ENCODE measurements at regions not wholly inside any gene's neighbourhood (a gene's known extent, or its start where the extent isn't known, plus 50 kb on each side); places are given as distances from the start of the nearest gene placed in this dataset.

- TF ChIP-seq ZNF462 (CRISPR knock-in tag; IDR thresholded peaks at IDR 0.05) (no peak), ZNF331 (CRISPR knock-in tag; IDR thresholded peaks at IDR 0.05; ENCODE audit: low read depth) (no peak), EZH2 (IDR thresholded peaks at IDR 0.05; ENCODE audit: low read depth, unreplicated experiment) (no peak), POLR2AphosphoS5 (IDR thresholded peaks at IDR 0.05; ENCODE audit: low read depth) (no peak), CREB1 (CRISPR knock-in tag; IDR thresholded peaks at IDR 0.05; ENCODE audit: low read depth) (no peak), STAT1 (IDR thresholded peaks at IDR 0.05; ENCODE audit: unreplicated experiment) (no peak)
Measured at GRCh38 chr4:13849778-13850177, 222.3 kb upstream of the BOD1L1 start (continued).

GRCh38 chr4:13851085-13851940 lies 223.8 kb upstream of the BOD1L1 start:
- Histone ChIP-seq H3K4me2 (no peak overlapping the region), H3K36me3 (ENCODE audit: insufficient read depth) (no peaks in the 10 kb centered on the region), H3K9me2 (ENCODE audit: insufficient read depth) (peaks cover 4% of the 10 kb centered on the region; the same call in 1 of the 2 replicates), H3F3A (replicated peaks; ENCODE audit: low read depth) (no peaks in the 10 kb centered on the region), H3K27me3 (ENCODE audit: insufficient read depth) (no peaks in the 10 kb centered on the region), H3K4me3 (no peak overlapping the region), H3K79me2 (replicated peaks; ENCODE audit: insufficient read depth) (no peaks in the 10 kb centered on the region), H3K4me1 (ENCODE audit: insufficient read depth) (peaks cover 8% of the 10 kb centered on the region), H4K20me1 (replicated peaks; ENCODE audit: insufficient read depth) (no peaks in the 10 kb centered on the region), H3K27ac (ENCODE audit: low read depth) (no peak overlapping the region), H2AFZ (peak overlapping the region; percentile 34; the same call in 1 of the 2 replicates)
- peaks cover 8% of the 10 kb centered on the region; the same call in 2 of the 3 replicates for H3K4me1 Mint-ChIP-seq
- H3K4me3 Mint-ChIP-seq, result no peak overlapping the region
- H3K36me3 Mint-ChIP-seq (ENCODE audit: low read depth), result no peaks in the 10 kb centered on the region
- no peak overlapping the region for H3K27ac Mint-ChIP-seq
- H3K9me3 Mint-ChIP-seq, result no peaks in the 10 kb centered on the region; the same call in none of the 3 replicates
- no peak for DNase-seq (ENCODE audit: low spot score)
- no peak for ATAC-seq
- peaks cover 6% of the 10 kb centered on the region for H3K27me3 Mint-ChIP-seq (ENCODE audit: insufficient read depth, low read depth, poor library complexity)
- TF ChIP-seq REST (IDR thresholded peaks at IDR 0.05; ENCODE audit: unreplicated experiment) (no peak), POLR2AphosphoS5 (IDR thresholded peaks at IDR 0.05; ENCODE audit: low read depth) (no peak), ETS1 (IDR thresholded peaks at IDR 0.05) (no peak), JUNB (IDR thresholded peaks at IDR 0.05; ENCODE audit: unreplicated experiment) (no peak), ZNF114 (CRISPR knock-in tag; IDR thresholded peaks at IDR 0.05) (no peak), EZH2 (IDR thresholded peaks at IDR 0.05; ENCODE audit: low read depth, unreplicated experiment) (no peak), CTCF (conservative IDR thresholded peaks at IDR 0.05; ENCODE audit: low read depth in 2 of 2) (no peak)

Measured in GM23338 (cell line).